ENCODE measurements at regions not wholly inside any gene's neighbourhood (a gene's known extent, or its start where the extent isn't known, plus 50 kb on each side); places are given as distances from the start of the nearest gene placed in this dataset.

DNA sequence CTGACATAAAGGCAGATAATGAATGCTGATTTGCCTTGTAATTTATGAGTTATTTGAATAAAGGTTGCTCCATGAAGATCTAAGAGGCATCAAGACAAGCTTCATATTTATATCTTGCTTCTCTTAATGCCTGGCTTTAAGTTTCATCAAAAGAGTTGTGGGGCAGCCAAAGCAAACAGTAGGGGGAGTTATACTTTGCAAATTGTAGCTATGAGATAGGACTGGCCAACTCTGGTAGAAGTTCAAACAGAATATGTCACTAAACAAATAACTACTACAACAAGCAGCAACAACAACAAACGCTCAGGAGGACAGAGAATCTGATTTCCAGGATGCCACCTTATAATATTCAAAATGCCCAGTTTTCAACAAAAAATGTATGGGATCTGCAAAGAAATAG is 69.1 kb upstream of the PLAC1 start:
- TF ChIP-seq, protein P1, sequence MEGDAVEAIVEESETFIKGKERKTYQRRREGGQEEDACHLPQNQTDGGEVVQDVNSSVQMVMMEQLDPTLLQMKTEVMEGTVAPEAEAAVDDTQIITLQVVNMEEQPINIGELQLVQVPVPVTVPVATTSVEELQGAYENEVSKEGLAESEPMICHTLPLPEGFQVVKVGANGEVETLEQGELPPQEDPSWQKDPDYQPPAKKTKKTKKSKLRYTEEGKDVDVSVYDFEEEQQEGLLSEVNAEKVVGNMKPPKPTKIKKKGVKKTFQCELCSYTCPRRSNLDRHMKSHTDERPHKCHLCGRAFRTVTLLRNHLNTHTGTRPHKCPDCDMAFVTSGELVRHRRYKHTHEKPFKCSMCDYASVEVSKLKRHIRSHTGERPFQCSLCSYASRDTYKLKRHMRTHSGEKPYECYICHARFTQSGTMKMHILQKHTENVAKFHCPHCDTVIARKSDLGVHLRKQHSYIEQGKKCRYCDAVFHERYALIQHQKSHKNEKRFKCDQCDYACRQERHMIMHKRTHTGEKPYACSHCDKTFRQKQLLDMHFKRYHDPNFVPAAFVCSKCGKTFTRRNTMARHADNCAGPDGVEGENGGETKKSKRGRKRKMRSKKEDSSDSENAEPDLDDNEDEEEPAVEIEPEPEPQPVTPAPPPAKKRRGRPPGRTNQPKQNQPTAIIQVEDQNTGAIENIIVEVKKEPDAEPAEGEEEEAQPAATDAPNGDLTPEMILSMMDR (IDR thresholded peaks at IDR 0.05) = no peak
- TF ChIP-seq EP300 (IDR thresholded peaks at IDR 0.05) = no peak
